Epithelial cell of proximal tubule (primary cell): ENCODE measurements at regions not wholly inside any gene's neighbourhood (a gene's known extent, or its start where the extent isn't known, plus 50 kb on each side); places are given as distances from the start of the nearest gene placed in this dataset.
"Not testable (repeated sequence)": the region's sequence is repeated elsewhere in the genome, so short reads cannot be mapped to it uniquely, and the experiment has no call there.

Source experiments
- DNase-seq: peaks from one replicate; pipeline ENCODE4 v3.0.0-alpha.2; 2011; ENCODE audit warnings: low read depth
- H3K4me3 ChIP-seq: 2 replicates; pipeline ENCODE4 v1.5.1; 2011; ENCODE audit warnings: low read depth, mild to moderate bottlenecking, low read length
- TF ChIP-seq, protein P1 (sequence below): conservative IDR thresholded peaks from 2 replicates; pipeline ENCODE4 v1.5.1; 2012; ENCODE audit warnings: low read depth, mild to moderate bottlenecking, low read length

DNA sequence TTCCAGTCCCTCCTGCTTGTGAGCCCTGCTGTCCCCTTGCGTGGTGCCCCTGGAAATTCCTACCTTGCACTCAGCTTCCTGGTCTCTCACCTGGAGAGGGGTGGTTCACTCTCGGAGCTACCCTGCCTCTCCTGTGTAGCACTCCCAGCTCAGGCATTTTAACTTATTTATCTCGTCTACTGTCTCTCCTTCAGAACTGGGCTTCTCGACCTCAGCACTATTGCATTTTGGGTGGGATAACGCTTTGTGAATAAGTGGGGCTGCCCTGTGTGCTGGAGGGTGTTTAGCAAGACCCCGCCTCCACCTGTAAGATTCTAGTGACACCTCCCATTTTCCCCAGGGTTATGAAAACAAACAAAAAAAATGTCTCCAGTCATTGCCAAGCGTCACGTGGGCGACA is 56.0 kb upstream of the SORCS2 start:
- TF ChIP-seq, protein P1, sequence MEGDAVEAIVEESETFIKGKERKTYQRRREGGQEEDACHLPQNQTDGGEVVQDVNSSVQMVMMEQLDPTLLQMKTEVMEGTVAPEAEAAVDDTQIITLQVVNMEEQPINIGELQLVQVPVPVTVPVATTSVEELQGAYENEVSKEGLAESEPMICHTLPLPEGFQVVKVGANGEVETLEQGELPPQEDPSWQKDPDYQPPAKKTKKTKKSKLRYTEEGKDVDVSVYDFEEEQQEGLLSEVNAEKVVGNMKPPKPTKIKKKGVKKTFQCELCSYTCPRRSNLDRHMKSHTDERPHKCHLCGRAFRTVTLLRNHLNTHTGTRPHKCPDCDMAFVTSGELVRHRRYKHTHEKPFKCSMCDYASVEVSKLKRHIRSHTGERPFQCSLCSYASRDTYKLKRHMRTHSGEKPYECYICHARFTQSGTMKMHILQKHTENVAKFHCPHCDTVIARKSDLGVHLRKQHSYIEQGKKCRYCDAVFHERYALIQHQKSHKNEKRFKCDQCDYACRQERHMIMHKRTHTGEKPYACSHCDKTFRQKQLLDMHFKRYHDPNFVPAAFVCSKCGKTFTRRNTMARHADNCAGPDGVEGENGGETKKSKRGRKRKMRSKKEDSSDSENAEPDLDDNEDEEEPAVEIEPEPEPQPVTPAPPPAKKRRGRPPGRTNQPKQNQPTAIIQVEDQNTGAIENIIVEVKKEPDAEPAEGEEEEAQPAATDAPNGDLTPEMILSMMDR = no peak
- no peak overlapping the region for H3K4me3 ChIP-seq
- no peak for DNase-seq

DNA sequence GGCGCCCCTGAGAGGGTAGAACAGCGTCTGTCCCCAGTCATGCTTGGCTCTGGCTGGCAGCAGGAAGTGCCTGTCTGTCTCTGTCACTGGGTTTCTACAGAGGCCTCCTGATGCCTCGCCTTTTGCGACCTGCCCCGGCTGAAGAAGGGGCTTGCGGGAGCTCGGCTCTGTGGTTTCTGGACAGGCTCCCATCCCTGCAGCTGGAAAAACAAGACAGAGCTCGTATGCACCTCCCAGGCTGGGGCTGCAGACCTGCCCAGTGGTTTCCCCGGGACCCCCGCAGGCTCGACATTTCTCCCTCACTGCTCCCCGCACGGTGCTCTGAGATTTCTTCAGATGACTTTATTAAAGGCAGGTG is 57.0 kb upstream of the SORCS2 start:
- no peak overlapping the region for H3K4me3 ChIP-seq
- no peak for DNase-seq
- TF ChIP-seq, protein P1 = no peak

DNA sequence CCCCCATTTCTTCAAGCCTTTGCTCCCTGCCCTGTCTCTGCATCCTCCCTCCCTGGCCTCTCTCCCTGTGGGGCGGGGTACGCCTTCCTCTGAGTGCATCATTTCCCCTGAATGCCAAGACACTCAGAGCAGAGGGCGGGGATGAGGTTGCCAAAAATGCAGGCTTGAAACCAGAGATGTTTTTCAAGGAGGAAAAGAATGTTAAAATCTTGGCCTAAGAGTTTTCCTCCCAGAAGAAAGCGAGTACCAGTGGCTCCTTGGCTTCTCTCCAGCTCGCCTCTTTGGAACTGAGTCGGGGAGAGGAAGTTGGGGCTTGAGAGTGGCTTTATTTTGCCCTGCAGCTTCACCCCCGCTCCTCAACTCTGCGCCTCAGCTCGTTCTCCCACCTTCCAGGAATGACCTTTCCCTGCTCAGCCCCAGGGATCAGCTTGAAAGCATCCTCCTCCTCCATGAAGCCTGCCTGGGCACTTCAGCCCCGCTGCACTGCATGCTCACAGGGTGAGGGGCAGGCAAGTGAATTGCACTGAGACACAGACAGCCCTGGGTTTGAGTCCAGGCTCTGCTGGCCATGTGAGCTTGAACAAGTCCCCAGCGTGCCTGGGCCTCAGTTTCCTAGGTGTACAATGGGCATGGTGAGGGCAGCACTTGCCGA is 57.5 kb upstream of the SORCS2 start:
- DNase-seq = no peak
- TF ChIP-seq, protein P1 = no peak
- H3K4me3 ChIP-seq = no peak overlapping the region

DNA sequence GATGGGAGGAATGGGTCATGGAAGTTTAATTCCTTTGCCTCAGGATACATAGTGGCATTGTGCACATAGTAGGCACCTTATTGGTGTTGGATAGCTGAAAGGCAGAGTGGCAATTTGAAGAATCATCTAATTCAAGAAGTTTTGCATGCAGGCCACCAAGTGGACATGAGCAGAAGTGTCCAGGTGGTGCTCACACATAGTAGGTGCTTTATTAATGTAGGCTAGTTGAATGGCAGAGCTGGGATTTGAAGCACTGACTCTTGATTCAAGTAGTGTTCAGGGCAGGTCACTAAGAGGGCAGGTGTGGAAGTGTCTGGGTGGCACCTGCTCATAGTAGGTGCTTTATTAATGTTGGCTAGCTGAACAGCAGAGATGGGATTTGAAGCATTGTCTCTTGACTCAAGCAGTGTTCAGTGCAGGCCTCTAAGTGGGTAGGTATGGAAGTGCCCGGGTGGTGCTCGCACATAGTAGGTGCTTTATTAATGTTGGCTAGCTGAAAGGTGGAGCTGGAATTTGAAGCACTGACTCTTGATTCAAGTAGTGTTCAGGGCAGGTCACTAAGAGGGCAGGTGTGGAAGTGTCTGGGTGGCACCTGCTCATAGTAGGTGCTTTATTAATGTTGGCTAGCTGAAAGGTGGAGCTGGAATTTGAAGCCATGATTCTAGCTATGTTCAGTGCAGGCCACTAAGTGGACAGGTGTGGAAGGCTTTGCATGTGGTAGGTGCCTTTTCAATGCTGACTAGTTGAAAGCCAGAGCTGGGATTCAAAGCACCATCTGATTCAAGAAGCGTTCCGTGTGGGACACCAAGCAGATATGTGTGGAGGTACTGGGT is 58.3 kb upstream of the SORCS2 start:
- not testable (repeated sequence) for H3K4me3 ChIP-seq, DNase-seq

DNA sequence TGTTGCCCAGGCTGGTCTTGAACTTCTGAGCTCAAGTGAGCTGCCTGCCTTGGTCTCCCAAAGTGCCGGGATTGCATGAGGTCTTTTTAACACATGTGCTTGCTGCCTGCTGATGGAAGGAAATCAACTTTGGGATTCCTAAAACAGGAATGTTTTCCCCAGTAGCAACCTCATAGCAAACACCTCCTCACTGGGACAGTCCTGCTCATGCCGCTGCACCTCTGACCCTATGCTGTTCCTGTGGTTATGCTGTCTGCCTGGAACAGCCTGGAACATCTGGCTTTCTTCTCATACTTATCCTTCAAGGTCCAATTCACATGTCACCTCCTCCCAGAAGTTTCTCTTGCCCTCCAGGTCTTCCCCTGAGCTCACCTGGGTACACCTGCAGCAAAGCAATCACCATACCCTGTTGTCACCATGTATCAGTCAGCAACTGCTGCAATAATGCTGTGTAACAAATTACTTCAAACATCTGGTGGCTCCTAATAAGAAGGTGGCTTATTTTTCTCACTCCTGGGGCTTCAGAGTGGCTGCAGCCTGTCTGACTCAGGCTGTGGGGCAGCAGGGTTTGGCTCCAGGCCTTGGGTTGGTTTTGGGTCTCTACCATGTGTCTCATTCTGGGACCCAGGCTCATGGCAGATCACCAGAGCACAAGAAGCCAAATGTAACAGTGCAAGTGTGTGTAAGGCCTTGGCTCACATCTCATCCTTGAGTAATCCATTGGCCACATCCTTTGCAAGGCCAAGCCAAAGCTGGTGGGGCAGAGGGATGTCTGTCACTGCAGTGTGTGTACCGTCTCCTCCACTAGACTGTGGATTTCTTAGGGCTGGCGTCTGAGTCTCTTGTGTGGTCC is 59.4 kb upstream of the SORCS2 start:
- H3K4me3 ChIP-seq = no peak overlapping the region
- TF ChIP-seq, protein P1 = no peak
- no peak for DNase-seq

DNA sequence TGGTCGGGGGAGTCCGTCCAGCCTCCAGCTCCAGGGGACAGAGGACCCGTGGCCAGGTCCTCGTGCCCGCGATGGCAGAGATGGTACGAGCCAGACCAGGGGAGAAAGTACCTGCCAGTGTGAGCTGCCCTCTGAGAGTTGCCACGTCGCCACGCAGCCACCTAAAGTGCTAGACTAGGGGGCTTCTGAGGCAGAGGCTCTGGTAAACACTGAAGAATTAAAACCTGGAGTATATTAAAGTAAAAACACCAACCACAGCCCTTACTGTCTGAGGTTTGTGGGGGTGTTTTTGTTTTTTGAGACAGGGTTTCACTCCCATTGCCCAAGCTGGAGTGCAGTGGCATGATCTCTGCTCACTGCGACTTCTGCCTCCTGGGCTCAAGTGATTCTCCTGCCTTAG is 60.1 kb upstream of the SORCS2 start:
- TF ChIP-seq, protein P1 = no peak
- DNase-seq = no peak
- no peak overlapping the region for H3K4me3 ChIP-seq

DNA sequence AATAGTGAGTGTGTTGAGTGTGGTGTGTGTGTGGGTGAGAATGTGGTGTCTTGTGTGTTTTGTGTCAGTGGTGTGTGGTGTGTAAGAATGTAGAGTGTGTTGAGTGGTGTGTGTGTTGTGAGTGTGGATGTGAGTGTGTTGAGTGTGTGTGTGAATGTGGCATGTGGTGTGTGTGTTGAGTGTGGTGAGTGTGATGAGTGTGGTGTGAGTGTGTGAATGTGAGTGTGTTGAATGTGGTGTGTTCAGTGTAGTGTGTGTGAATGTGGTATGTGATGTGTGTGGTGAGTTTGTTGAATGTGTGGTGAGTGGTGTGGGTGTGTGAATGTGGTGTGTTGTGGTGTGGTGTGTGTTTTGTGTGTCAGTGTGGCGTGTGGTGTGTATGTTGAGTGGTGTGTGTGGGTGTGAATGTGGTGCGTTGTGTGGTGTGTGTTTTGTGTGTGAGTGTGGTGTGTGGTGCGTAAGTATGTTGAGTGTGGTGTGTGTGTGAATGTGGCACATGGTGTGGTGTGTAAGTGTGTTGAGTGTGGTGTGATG is 60.8 kb upstream of the SORCS2 start:
- no peak for DNase-seq

More for the DNA sequence above, 60.8 kb upstream of the SORCS2 start:
- TF ChIP-seq, protein P1 = no peak
- no peak overlapping the region for H3K4me3 ChIP-seq
